Upper lobe of left lung (tissue), 4 donors: ENCODE measurements at regions not wholly inside any gene's neighbourhood (a gene's known extent, or its start where the extent isn't known, plus 50 kb on each side); places are given as distances from the start of the nearest gene placed in this dataset.

Experiments used
- CTCF ChIP-seq, 6 experiments: fragments of 450-650 bp in 4 of 6; fragments of 200-600 bp in 2 of 6; sonication (generic) in 2 of 6; IDR thresholded peaks; one replicate each; pipeline ENCODE4 v1.5.1; 2016 to 2019; ENCODE audit warnings: antibody characterized with exemption in 6 of 6
- POLR2A ChIP-seq, 4 donors: fragments of 450-650 bp; IDR thresholded peaks; one replicate each; pipeline ENCODE4 v1.5.1; 2016 to 2017; ENCODE audit warnings: antibody characterized with exemption in 4 of 4, mild to moderate bottlenecking in 2 of 4

GRCh38 chr20:52399352-52399751 lies 207.8 kb upstream of the ZFP64 start:
- TF ChIP-seq CTCF (IDR thresholded peaks at IDR 0.05) (no peak), POLR2A (IDR thresholded peaks at IDR 0.05) (no peak)
